Stimulated activated CD4-positive, alpha-beta T cell treated with anti-CD3 and anti-CD28 coated beads, Interleukin-4, amount 100 ng/mL, for 1 hour (primary cell): ENCODE measurements at regions not wholly inside any gene's neighbourhood (a gene's known extent, or its start where the extent isn't known, plus 50 kb on each side); places are given as distances from the start of the nearest gene placed in this dataset.
"Not testable (repeated sequence)": the region's sequence is repeated elsewhere in the genome, so short reads cannot be mapped to it uniquely, and the experiment has no call there.

Experiments
- DNase-seq: peaks from one replicate; pipeline ENCODE4 v3.0.0-alpha.2; 2020

GRCh38 chr13:89393758-89394304 is 1722.7 kb downstream of the SLITRK5 start:
- no peak for DNase-seq

GRCh38 chr13:89401264-89401675 is 1730.1 kb downstream of the SLITRK5 start:
- no peak for DNase-seq

GRCh38 chr13:89402211-89402610 is 1731.0 kb downstream of the SLITRK5 start:
- no peak for DNase-seq

- not testable (repeated sequence) for DNase-seq
These were observed 1734.9 kb downstream of the SLITRK5 start for GRCh38 chr13:89406096-89406495.

GRCh38 chr13:89407357-89407756 is 1736.2 kb downstream of the SLITRK5 start:
- DNase-seq, result no peak

DNA sequence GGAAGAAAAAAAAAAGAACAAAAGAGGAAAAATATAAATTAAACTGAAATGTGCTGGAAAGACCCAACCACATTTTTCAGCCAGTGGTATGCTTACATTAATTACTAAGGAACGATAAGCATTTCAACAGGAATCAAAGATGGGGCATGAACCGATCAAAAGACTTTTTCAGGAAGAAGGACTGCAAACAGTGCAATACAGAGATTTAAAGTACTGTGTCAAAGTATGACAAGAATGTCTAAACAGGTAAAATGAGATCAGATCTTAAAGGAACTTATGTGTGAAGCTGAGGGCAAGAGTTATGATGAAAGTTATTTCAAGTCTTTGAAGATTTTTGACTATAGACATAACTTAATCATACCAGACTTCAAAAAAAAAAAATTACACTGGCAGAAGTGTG is 1761.8 kb downstream of the SLITRK5 start:
- no peak for DNase-seq

DNA sequence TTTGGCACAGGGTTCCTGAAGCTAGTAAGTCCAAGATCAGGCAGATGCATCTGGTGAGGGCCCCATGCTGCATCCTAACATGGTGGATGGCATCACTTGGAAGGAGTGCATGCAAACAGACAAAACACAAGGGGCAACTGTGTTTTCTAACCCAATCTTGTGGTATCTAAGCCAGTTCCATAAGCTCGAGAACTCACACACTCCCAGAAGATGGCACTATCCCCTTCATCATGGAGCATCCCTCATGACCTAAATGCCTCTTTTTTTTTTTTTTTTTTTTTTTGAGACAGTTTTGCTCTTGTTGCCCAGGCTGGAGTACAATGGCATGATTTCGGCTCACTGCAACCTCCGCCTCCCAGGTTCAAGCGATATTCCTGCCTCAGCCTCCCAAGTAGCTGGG is 1763.5 kb downstream of the SLITRK5 start:
- not testable (repeated sequence) for DNase-seq

GRCh38 chr13:89454681-89455080 is 1783.5 kb downstream of the SLITRK5 start:
- DNase-seq, result no peak

DNA sequence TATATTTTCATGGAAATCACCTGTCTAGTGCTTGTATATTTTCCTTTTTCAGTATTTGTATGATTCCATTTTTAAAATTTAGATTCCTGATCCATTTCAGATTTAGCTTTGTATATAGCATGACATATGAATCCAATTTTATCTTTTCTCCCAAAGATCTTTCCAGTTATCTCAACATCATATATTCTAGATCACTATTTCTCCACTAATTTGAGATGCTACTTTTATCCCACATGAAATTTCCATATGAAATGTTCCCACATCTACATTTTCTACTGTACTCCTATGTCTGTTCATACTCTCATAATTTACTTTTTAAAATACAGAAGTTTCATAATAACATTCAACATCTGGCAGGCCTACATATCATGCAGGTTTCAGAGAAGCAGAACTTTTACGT is 1784.1 kb downstream of the SLITRK5 start:
- no peak for DNase-seq

DNA sequence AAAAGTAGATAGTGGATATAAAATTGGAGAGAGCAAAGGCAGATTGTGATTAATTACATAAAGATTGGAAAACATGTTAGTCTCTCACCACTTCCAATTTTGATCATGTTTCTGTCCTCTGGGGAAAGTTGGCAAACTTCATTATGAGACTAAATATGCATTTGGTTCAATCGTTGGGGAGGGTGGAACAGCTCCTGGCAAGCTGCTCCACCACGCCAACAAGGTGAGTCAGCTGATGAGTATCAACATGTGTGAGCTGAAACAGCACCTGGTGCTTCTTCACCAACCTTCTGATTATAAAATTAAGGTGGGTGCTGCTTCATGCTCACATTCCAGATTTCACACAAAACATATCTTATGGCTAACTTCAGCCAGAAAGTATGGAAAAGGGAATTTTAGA is 1784.6 kb downstream of the SLITRK5 start:
- no peak for DNase-seq

DNA sequence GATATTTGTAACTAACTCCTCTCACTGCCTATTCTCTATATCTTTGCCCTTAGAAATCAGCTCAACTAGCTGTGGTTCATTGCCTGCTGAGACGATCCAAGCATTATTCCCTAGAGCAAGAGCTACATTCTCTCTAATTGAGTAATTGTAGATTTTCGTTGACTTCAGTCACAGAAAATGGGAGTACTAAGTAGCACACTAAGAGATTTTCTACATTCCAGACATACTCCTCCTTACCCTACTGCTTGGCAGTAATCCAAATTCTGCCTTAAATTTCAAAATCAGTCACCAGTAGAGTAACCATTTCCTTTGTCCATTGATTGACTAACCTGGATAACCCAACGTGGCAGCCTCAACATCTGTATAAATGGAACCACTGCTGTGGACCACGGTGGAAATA is 1786.8 kb downstream of the SLITRK5 start:
- no peak for DNase-seq

DNA sequence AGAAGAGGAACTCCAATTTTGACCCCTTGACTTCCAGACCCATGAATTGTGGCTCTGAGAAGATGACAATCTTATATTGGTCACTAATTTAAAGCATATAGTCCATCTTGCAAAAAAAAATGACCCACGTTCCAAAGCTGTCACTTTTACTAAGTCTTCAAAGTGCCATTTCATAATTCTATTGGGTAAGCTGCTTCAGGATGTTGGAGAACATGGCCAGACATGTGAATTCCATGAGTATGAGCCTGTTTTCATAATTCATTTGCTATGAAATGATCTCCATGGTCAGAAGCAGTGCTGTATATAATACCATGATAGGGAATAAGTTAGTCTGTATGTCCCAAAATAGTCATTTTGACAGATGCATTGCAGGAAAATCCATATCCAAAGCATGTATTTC is 1787.3 kb downstream of the SLITRK5 start:
- no peak for DNase-seq

GRCh38 chr13:89460895-89461294 is 1789.7 kb downstream of the SLITRK5 start:
- DNase-seq, result not testable (repeated sequence)

DNA sequence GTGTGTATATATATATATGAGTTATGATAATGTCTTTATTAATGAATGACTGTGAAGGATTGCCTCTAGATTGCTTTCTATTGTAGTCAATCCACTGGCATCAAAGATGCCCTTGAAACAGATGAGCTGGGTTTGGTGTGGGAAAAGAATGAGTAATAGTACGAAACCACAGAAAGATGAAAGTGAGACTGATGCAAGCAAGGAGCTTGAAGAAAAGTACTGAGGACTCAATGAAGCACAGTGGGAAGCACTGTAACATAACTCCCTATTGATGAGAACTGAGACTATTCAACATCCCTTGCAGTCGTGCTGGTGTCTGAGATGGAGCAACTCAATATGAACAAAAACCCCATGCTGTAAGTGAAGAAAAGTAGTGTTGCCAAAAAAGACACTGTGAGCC is 1794.2 kb downstream of the SLITRK5 start:
- no peak for DNase-seq

DNA sequence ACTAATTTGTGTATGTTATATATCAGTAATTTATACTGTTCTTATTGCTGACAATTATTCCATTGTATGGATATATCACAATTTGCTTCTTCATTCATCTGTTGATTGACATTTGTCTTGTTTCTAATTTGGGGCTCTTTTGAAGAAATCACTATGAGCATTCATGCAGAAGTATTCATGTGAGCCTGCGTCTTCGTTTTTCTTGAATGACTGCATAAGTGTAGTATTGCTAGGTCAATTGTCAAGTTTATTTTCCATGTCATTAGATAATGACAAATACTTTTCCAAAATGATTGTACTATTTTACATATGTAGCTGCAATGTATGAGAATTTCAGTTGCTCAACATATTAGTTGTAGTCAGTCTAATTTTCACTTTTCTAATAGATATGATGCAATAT is 1796.9 kb downstream of the SLITRK5 start:
- DNase-seq, result no peak

DNA sequence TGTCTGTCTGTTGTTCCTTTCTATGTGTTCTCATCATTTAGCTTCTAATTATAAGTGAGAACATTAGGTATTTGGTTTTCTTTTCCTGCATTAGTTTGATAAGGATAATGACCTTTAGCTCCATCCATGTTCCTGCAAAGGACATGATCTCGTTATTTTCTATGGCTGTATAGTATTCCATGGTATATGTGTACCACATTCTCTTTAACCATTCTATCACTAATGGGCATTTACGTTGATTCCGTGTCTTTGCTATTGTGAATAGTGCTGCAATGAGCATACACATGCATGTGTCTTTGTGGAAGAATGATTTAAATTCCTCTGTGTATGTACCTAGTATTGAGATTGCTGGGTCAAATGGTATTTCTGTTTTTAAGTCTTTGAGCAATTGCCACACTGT is 1799.7 kb downstream of the SLITRK5 start:
- no peak for DNase-seq

DNA sequence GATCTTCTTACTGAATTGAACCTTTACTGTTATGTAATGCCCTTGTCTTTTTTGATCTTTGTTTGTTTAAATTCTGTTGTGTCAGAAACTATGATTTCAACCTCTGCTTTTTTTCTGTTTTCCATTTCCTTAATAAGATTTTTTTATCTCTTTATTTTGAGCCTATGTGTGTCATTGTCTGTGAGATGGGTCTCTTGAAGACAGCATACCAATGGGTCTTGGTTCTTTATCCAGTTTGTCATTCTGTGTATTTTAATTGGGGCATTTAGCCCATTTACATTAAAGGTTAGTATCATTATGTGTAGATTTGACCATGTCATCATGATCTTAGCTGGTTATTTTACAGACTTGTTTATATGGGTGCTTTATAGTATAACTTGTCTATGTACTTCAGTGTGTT is 1803.3 kb downstream of the SLITRK5 start:
- DNase-seq, result no peak

DNA sequence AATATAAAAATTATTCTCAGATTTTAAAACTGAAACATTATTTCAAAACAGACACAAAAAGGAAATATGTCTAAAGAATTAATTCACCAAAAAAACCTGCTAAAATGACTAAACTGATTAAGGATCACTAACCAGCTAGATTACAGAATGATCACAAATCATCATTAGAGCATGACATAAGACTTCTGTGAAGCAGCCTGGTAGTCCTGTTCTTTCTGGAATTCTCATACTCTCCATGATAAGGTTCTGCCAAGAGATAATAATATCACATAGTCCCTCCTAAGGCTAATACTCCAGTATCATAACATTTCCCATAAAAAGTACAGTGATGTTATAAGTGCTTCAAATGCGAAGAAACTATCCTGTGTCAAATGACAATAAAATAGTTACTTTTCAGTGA is 1814.9 kb downstream of the SLITRK5 start:
- no peak for DNase-seq

GRCh38 chr13:89486709-89487108 is 1815.5 kb downstream of the SLITRK5 start:
- DNase-seq, result no peak

- DNase-seq, result no peak
These were observed 1819.5 kb downstream of the SLITRK5 start for GRCh38 chr13:89490661-89491060.

- DNase-seq, result no peak
These were observed 1825.3 kb downstream of the SLITRK5 start for GRCh38 chr13:89496478-89496877.

GRCh38 chr13:89497658-89498057 is 1826.5 kb downstream of the SLITRK5 start:
- no peak for DNase-seq

DNA sequence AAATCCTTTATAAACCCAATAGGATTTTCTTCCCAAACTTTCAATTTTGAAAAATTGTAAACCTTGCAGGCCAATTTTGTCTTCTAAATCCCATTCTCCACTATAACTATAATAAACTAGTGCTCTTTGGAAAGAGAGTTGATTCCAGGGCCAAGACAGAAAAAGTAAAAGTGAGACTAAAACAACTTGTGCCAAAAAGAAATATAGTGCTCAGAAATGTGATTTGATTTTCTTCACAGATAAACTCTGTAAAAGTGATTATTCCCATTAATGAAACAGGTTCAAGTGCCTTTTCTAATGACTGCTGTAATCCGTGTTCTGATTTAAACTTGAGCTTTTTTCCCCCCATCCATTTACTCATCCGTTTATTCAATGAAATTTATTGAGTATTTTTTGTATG is 1831.1 kb downstream of the SLITRK5 start:
- DNase-seq, result no peak

GRCh38 chr13:89514534-89515312 is 1832.8 kb upstream of the MIR17HG start:
- no peak for DNase-seq

- DNase-seq, result no peak
These were observed 1831.5 kb upstream of the MIR17HG start for GRCh38 chr13:89515948-89516347.
